Esophagus squamous epithelium (tissue), 4 donors: ENCODE measurements at regions not wholly inside any gene's neighbourhood (a gene's known extent, or its start where the extent isn't known, plus 50 kb on each side); places are given as distances from the start of the nearest gene placed in this dataset.

ENCODE experiments used
- POLR2A ChIP-seq, 4 donors: fragments of 450-650 bp; IDR thresholded peaks; one replicate each; pipeline ENCODE4 v1.6.1; 2017; ENCODE audit warnings: antibody characterized with exemption in 4 of 4, mild to moderate bottlenecking in 4 of 4, moderate library complexity in 3 of 4
- TF ChIP-seq, protein P1 (sequence below), 6 experiments: fragments of 450-650 bp in 4 of 6; fragments of 200-600 bp in 2 of 6; sonication (generic) in 2 of 6; IDR thresholded peaks; one replicate each; pipeline ENCODE4 v1.5.1; 2016 to 2019; ENCODE audit warnings: antibody characterized with exemption in 6 of 6, mild to moderate bottlenecking in 4 of 6, moderate library complexity in 4 of 6

DNA sequence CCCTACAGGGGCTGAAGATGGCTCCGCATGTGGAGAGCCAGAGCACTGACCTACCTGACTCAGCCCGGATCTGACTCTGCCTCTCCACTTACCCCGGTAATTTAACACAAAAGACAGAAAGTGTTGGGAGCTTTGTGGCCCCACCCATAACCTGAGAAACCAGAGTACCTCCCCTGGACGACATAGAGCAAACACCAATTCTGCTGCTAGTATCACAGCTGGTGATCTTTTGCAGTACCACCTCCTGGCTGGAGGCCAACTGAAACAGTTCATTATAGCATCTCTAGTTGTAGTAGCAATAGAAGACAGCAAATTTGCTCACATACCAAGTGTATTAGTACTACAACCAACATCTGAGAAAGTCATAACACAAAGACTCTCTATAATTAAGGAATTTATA, 443.9 kb downstream of the KLHL4 start:
- TF ChIP-seq, protein P1, sequence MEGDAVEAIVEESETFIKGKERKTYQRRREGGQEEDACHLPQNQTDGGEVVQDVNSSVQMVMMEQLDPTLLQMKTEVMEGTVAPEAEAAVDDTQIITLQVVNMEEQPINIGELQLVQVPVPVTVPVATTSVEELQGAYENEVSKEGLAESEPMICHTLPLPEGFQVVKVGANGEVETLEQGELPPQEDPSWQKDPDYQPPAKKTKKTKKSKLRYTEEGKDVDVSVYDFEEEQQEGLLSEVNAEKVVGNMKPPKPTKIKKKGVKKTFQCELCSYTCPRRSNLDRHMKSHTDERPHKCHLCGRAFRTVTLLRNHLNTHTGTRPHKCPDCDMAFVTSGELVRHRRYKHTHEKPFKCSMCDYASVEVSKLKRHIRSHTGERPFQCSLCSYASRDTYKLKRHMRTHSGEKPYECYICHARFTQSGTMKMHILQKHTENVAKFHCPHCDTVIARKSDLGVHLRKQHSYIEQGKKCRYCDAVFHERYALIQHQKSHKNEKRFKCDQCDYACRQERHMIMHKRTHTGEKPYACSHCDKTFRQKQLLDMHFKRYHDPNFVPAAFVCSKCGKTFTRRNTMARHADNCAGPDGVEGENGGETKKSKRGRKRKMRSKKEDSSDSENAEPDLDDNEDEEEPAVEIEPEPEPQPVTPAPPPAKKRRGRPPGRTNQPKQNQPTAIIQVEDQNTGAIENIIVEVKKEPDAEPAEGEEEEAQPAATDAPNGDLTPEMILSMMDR (IDR thresholded peaks at IDR 0.05): no peak
- no peak for TF ChIP-seq POLR2A (IDR thresholded peaks at IDR 0.05)
